Activated T-helper 1 cell treated with anti-CD3 and anti-CD28 coated beads, Interleukin-12 subunit alpha, Interleukin-12 subunit beta, Interleukin-2, Interleukin-4 antibody, amounts not matched to agents 30 ng/mL and 10 ng/mL and 1 ng/mL, durations not matched to agents 14 hours and 24 hours and 36 hours (primary cell): ENCODE measurements at regions not wholly inside any gene's neighbourhood (a gene's known extent, or its start where the extent isn't known, plus 50 kb on each side); places are given as distances from the start of the nearest gene placed in this dataset.
"Not testable (repeated sequence)": the region's sequence is repeated elsewhere in the genome, so short reads cannot be mapped to it uniquely, and the experiment has no call there.

Experiments
- DNase-seq: peaks from one replicate; pipeline ENCODE4 v3.0.0; 2021; ENCODE audit warnings: low spot score
- H3K27ac Mint-ChIP-seq: one replicate; pipeline ENCODE4 v1.8.0; 2021; ENCODE audit warnings: mild to moderate bottlenecking, mixed read lengths
- H3K27me3 Mint-ChIP-seq: one replicate; pipeline ENCODE4 v1.8.0; 2022; ENCODE audit warnings: mild to moderate bottlenecking, moderate library complexity, mixed read lengths; ENCODE audit not compliant: insufficient read depth
- H3K36me3 Mint-ChIP-seq: one replicate; pipeline ENCODE4 v1.8.0; 2021; ENCODE audit warnings: low read depth, mixed read lengths
- H3K4me1 Mint-ChIP-seq: one replicate; pipeline ENCODE4 v1.8.0; 2021; ENCODE audit warnings: low read depth, mixed read lengths
- H3K4me3 Mint-ChIP-seq: one replicate; pipeline ENCODE4 v1.8.0; 2021; ENCODE audit warnings: mild to moderate bottlenecking, moderate library complexity, mixed read lengths
- H3K9me3 Mint-ChIP-seq: one replicate; pipeline ENCODE4 v1.8.0; 2021; ENCODE audit warnings: mixed read lengths
- intact Hi-C: fragments of 100-400 bp; cut with micrococcal nuclease; formaldehyde crosslinking; loops from one replicate; pipeline ENCODE4 v1.15.1; 2024

DNA sequence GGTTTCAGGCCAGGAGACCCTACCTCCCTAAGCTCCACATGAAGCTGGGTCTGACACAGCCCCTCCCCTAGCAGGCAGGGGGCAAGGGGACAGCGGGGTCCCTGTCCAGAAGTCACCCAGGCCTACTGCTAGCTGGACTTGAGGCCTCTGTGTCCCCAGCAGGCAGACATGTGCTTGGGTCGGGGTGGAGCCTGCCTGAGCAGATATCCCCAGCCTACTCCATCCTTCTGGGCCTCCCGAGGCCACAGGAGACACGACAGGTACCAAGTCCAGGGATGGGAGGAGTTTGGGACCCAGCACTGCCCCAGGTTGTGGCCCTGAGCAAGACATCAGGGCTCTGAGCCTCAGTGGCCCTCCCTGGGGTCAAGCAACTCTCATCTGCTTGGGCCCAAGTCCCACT, 105.2 kb upstream of the EIF5 start:
- no peak overlapping the region for H3K27ac Mint-ChIP-seq
- DNase-seq: no peak
- intact Hi-C loops: no loop called here
- no peaks in the 10 kb centered on the region for H3K4me1 Mint-ChIP-seq
- H3K36me3 Mint-ChIP-seq: no peaks in the 10 kb centered on the region
- H3K27me3 Mint-ChIP-seq: peaks cover 5% of the 10 kb centered on the region
- H3K9me3 Mint-ChIP-seq: no peaks in the 10 kb centered on the region
- H3K4me3 Mint-ChIP-seq: no peak overlapping the region

DNA sequence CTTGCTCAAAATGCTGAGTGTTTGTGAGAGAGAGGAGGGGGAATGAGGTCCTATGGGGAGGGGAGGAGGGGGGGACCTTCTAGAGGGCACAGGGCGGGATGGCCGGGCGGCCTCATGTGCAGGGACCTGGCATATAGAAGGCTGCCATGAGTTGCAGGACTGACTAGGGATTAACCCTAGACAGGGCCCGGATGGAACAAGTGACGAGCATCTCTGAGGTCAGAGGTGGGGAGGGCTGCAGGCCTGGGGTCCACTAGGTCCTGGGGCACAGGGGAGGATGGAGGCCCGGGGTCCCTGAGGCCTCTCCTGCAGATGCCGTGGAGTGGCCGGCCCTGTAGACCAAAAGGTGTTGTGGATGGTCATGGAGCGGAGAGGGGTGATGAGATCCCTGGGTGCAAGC, 104.0 kb upstream of the EIF5 start:
- peaks cover 5% of the 10 kb centered on the region for H3K27me3 Mint-ChIP-seq
- no peaks in the 10 kb centered on the region for H3K36me3 Mint-ChIP-seq
- H3K4me3 Mint-ChIP-seq: no peak overlapping the region
- intact Hi-C loops: no loop called here
- H3K27ac Mint-ChIP-seq: no peak overlapping the region
- DNase-seq: no peak
- H3K4me1 Mint-ChIP-seq: no peaks in the 10 kb centered on the region
- no peaks in the 10 kb centered on the region for H3K9me3 Mint-ChIP-seq

DNA sequence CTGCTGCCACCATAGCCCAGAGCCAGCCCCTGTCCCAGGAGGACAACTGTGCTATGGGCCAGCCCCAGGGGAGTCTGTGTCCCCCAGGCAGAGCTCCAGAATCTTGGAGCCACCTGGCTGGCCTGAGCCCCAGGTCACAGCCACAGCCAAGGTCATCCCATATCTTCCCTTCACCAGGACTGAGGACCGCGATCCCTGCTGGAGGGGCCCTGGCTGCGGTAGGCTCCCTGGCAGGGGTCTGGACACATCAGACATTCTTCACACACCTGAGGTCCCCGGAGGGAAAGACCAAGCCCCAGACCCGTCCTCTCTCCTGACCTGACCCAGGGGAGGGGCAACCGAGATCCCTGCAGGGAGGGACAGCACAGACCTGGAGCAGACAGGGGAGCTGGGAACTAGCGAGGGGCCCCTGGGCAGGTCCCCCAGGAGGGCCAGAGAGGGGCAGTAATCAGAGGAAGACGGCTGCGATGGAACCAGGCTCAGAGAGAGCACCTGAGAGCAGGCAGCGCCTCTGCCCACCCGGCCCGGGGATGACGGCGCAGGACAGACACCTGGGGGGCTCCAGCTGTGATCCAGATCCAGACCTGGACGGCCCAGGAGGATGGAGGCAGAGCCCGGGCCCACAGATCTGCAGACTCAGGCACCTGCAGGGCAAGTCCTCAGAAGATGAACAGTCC, 103.2 kb upstream of the EIF5 start:
- DNase-seq: no peak
- intact Hi-C loops: no loop called here
- Mint-ChIP-seq H3K9me3 (no peaks in the 10 kb centered on the region), H3K27ac (no peak overlapping the region), H3K4me3 (no peak overlapping the region), H3K27me3 (peaks cover 9% of the 10 kb centered on the region), H3K36me3 (no peaks in the 10 kb centered on the region), H3K4me1 (no peaks in the 10 kb centered on the region)

DNA sequence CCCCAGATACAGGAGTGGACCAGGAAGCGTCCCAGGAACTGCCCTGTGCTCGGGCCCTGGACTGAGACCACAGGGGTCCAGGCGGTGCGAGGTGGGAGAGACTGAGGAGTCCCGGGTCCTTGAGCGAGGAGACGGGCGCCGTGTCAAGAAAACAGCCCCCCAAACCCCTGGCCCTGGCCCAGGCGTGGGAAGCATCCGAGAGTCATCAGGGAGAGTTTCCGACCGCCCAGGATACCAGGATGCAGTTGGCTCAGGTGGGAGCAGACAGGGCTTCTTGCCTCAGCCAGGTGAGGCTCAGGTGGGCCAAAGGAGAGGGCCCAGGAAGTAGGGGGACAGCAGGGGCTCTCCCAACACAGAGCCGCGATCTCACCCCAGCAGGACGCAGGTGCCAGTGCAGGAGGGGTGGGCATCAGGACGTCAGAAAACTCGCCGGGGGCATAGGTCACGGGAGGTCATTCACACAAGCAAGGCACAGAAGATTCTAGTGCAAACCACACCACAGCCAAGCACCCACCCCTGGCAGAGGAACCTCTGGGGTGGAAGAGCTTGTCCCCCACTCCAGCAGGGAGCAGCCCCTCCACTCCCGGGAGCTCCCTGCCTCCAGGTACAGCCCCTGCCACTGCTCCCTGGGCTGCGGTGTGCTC, 102.5 kb upstream of the EIF5 start:
- H3K9me3 Mint-ChIP-seq: no peaks in the 10 kb centered on the region
- DNase-seq: no peak
- no peaks in the 10 kb centered on the region for H3K36me3 Mint-ChIP-seq
- H3K4me1 Mint-ChIP-seq: no peaks in the 10 kb centered on the region
- H3K27me3 Mint-ChIP-seq: peaks cover 11% of the 10 kb centered on the region
- H3K27ac Mint-ChIP-seq: no peak overlapping the region
- H3K4me3 Mint-ChIP-seq: no peak overlapping the region
- intact Hi-C loops: no loop called here

DNA sequence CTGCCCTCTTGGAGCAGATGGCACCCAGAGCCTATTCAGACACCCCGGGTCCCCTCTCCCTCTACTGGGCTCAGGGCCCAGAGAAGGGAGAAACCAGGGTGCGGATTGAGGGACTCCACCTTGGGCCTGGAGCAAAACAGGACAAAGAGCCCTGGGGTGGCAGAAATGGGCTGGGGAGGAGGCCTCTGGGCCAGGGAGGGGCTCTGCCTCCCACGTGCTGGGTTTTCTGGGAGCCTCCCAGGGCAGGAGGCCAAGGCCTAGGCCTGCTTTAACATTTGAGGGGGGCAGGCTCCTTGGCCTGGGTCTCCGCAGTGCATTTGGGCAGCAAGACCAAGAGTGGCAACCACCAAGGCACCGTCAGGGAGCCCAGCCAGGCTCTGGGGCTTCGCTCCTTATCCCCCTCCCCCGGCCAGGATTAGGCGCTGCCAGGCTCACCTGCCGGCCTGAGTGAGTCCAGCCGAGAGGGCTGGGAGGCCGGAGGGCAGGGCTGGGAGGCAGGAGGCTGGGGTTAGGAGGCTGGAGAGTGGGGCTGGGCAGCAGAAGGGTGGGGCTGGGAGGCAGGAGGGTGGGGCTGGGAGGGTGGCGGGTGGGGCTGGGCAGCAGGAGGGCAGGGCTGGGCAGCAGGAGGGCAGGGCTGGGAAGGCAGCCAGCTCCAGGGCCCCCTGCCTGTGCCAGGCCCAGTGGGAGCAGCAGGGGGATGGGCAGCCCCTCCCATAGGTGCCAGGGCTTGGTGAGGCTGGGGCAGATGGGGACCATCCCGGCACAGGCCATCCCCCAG, 101.8 kb upstream of the EIF5 start:
- peaks cover 1% of the 10 kb centered on the region for H3K9me3 Mint-ChIP-seq
- no peaks in the 10 kb centered on the region for H3K4me1 Mint-ChIP-seq
- no peaks in the 10 kb centered on the region for H3K36me3 Mint-ChIP-seq

DNA sequence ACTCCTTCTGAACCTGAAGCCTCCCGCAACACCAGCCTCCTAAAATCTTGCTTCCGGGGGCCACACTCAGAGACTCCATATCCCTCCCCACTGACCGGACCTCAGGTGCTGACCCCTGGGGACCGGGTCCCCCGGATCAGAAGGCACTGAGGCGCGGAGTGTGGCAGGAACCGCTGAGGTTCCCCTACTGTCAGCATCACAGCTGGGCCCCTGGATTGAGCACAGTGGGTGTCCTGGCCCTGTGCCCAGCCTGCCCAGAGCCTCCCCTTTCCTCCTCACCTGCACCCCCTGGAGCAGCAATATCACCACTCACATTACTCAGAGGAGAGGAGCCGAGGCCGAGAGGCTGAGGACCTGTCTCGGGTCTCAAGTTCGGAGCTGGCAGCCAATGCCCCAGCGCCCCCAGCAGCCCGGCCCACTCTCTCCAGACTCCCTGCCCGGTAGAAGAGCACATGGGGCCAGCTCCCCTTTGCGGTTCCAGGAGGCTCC, 101.2 kb upstream of the EIF5 start:
- Mint-ChIP-seq H3K4me3 (no peak overlapping the region), H3K27ac (no peak overlapping the region), H3K27me3 (peaks cover 10% of the 10 kb centered on the region), H3K4me1 (no peaks in the 10 kb centered on the region), H3K36me3 (no peaks in the 10 kb centered on the region), H3K9me3 (peaks cover 6% of the 10 kb centered on the region)
- no peak for DNase-seq
- intact Hi-C loops: no loop called here

More for the DNA sequence above, 101.8 kb upstream of the EIF5 start:
- Mint-ChIP-seq H3K4me3 (no peak overlapping the region), H3K27ac (no peak overlapping the region), H3K27me3 (peaks cover 8% of the 10 kb centered on the region)
- intact Hi-C loops: no loop called here
- DNase-seq: no peak

DNA sequence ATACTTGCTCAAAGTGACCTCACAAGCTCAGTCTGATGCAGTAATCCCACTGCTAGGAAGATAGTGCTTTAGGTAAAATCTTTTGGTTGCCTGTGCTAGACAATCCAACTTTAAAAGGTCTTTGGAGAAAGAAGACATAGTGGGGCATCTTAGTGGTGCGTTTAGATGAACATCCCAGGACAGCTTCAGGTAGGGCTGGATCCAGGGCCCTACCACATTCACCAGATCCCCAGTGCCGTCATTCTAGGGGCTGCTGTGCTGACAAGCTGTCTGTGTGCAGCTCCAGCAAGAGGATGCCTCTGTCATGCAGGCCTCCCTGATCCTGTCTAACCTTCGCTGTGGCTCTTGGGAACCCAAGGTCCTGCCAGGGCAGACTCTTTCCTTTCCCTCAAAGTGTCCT, 100.7 kb upstream of the EIF5 start:
- intact Hi-C loops: no loop called here
- no peak for DNase-seq
- Mint-ChIP-seq H3K27me3 (peaks cover 13% of the 10 kb centered on the region), H3K27ac (no peak overlapping the region), H3K36me3 (no peaks in the 10 kb centered on the region), H3K4me3 (no peak overlapping the region), H3K4me1 (no peaks in the 10 kb centered on the region), H3K9me3 (peaks cover 10% of the 10 kb centered on the region)

DNA sequence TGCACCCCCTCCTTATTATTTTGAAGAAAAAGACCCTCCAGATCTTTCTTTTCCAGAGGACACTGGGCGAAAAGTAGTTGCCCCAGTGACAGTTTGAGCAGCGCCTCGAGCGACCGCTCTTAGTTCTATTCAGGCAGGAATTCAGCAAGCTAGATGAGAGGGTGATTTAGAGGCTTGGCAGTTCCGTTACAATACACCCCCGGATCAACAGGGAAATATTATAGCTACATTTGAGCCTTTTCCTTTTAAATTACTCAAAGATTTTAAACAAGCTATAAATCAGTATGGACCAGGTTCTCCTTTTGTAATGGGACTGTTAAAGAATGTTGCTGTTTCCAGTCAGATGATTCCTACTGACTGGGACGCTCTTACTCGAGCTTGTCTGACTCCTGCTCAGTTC, 99.2 kb upstream of the EIF5 start:
- H3K4me1 Mint-ChIP-seq, H3K4me3 Mint-ChIP-seq, H3K36me3 Mint-ChIP-seq: not testable (repeated sequence)

DNA sequence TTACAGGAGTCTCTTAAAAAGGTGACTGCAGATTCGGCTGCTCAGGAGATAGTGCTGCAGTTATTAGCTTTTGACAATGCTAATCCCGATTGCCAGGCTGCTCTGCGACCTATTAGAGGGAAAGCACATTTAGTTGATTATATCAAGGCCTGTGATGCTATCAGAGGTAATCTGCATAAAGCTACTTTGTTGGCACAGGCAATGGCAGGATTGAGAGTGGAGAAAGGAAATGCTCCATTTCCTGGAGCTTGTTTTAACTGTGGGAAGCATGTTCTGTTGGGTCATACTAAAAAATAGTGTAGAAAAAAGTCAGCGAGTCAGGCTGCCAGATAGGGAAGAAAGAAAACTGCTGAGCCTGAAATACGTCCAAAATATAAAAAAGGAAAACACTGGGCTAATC, 98.5 kb upstream of the EIF5 start:
- H3K4me1 Mint-ChIP-seq, H3K36me3 Mint-ChIP-seq, DNase-seq, intact Hi-C loops, H3K27ac Mint-ChIP-seq, H3K4me3 Mint-ChIP-seq: not testable (repeated sequence)
- Mint-ChIP-seq H3K27me3 (peaks cover 13% of the 10 kb centered on the region), H3K9me3 (peaks cover 26% of the 10 kb centered on the region)

More for the DNA sequence above, 99.2 kb upstream of the EIF5 start:
- Mint-ChIP-seq H3K9me3 (peaks cover 25% of the 10 kb centered on the region), H3K27me3 (peaks cover 13% of the 10 kb centered on the region)
- intact Hi-C loops, DNase-seq, H3K27ac Mint-ChIP-seq: not testable (repeated sequence)

DNA sequence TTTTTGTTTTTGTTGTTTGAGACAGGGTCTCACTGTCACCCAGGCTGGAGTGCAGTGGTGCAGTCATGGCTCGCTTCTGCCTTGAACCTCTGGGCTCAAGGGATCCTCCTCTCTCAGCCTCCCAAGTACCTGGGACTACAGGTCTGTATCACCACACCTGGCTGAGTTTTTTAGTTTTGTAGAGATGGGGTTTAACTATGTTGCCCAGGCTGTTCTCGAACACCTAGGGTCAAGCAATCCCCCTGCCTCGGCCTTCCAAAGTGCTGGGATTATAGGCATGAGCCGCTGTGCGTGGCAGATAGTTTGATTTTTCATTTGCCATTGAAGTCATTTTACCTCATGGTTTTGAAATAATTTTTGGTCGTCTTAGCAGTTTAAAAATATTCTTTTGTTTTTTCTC, 94.3 kb upstream of the EIF5 start:
- Mint-ChIP-seq H3K27me3 (peaks cover 20% of the 10 kb centered on the region), H3K27ac (no peak overlapping the region), H3K4me1 (no peaks in the 10 kb centered on the region), H3K9me3 (peaks cover 26% of the 10 kb centered on the region), H3K4me3 (no peak overlapping the region), H3K36me3 (no peaks in the 10 kb centered on the region)
- intact Hi-C loops: no loop called here
- DNase-seq: no peak

DNA sequence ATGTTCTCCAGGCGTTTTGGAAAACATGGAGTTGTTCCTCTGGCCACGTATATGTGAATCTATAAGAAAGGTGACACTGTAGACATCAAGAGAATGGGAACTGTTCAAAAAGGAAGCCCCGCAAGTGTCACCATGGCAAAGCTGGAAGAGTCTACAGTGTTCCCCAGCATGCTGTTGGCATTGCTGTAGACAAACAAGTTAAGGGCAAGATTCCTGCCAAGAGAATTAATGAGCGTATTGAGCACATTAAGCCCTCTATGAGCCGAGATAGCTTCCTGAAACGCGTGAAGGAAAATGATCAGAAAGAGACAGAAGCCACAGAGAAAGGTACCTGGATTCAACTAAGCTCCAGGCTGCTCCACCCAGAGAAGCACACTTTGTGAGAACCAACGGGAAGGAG, 92.5 kb upstream of the EIF5 start:
- H3K27me3 Mint-ChIP-seq: peaks cover 12% of the 10 kb centered on the region

DNA sequence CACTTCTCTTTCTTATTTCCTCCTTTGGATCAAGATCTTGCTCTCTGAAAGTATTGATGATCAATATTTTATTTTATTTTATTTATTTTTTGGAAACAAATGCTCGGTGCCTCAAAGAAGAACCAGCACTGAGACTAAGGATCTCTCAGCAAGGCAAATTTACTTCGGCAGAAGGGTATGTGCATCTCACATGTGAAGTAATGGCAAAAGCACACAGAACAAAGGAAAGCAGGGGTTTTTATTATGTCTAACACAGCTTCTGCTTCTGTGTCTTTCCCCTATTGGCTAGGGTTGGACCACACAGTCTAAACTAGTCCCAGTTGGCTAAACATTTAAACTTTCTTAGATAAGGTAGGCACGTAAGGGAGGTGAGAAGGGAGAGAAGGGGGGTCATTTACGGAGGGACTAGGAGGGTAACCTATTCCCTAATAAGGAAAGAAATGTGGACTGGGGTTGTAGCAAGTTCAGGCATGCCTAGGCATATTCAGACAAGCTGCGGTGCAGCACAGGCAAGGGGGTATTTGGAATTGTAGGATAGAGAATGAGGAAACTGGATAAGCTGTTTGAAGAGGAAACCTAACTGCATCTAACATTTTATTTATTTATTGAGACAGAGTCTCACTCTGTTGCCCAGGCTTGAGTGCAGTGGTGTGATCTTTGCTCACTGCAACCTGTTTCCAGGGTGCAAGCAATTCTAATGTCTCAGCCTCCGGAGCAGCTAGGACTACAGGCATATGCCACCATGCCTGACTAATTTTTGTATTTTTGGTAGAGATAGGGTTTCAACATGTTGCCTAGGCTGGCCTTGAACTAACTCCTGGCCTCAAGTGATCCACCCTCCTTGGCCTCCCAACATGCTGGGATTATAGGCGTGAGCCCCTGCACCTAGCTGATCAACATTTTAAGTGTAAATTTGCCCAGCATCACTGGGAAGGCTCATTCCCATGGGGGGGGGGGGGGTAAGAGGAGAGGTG, 90.0 kb upstream of the EIF5 start:
- Mint-ChIP-seq H3K27me3 (peaks cover 10% of the 10 kb centered on the region), H3K9me3 (peaks cover 9% of the 10 kb centered on the region), H3K27ac (no peak overlapping the region), H3K4me1 (no peaks in the 10 kb centered on the region), H3K4me3 (no peak overlapping the region), H3K36me3 (no peaks in the 10 kb centered on the region)
- DNase-seq: no peak
- intact Hi-C loops: no loop called here

More for the DNA sequence above, 92.5 kb upstream of the EIF5 start:
- intact Hi-C loops: no loop called here
- no peak for DNase-seq
- Mint-ChIP-seq H3K36me3 (no peaks in the 10 kb centered on the region), H3K9me3 (peaks cover 26% of the 10 kb centered on the region), H3K4me3 (no peak overlapping the region), H3K27ac (no peak overlapping the region), H3K4me1 (no peaks in the 10 kb centered on the region)
